Spinal cord (tissue), 9 donors: ENCODE measurements at regions not wholly inside any gene's neighbourhood (a gene's known extent, or its start where the extent isn't known, plus 50 kb on each side); places are given as distances from the start of the nearest gene placed in this dataset.
"Not testable (repeated sequence)": the region's sequence is repeated elsewhere in the genome, so short reads cannot be mapped to it uniquely, and the experiment has no call there.

ENCODE experiments used
- DNase-seq, 6 donors: peaks; one replicate each; pipeline versions ENCODE4 v3.0.0 to v3.0.0-alpha.2; 2013 to 2015; ENCODE audit warnings: low spot score in 6 of 6, low read depth in 4 of 6
- H3K27ac ChIP-seq: one replicate; pipeline ENCODE4 v1.5.1; 2013; ENCODE audit warnings: low read depth, low read length, control low read depth
- H3K27me3 ChIP-seq: one replicate; pipeline ENCODE4 v1.6.1; 2013; ENCODE audit warnings: low read length; ENCODE audit not compliant: control insufficient read depth, insufficient read depth
- H3K36me3 ChIP-seq: one replicate; pipeline ENCODE4 v1.6.1; 2013; ENCODE audit warnings: low read length; ENCODE audit not compliant: control insufficient read depth, insufficient read depth
- H3K4me1 ChIP-seq: one replicate; pipeline ENCODE4 v1.6.1; 2013; ENCODE audit warnings: low read length; ENCODE audit not compliant: control insufficient read depth, insufficient read depth
- H3K4me3 ChIP-seq: one replicate; pipeline ENCODE4 v1.5.1; 2013; ENCODE audit warnings: low read depth, low read length, control low read depth
- H3K9me3 ChIP-seq: one replicate; pipeline ENCODE4 v1.6.1; 2013; ENCODE audit warnings: low read length; ENCODE audit not compliant: control insufficient read depth, insufficient read depth
- WGBS: methylation state at CpG from one replicate; pipeline ENCODE4 v1.1.5; 2013; ENCODE audit warnings: missing lambda C conversion rate; ENCODE audit not compliant: insufficient coverage; 5-methylcytosine and 5-hydroxymethylcytosine counted together
- donor health status: healthy.

DNA sequence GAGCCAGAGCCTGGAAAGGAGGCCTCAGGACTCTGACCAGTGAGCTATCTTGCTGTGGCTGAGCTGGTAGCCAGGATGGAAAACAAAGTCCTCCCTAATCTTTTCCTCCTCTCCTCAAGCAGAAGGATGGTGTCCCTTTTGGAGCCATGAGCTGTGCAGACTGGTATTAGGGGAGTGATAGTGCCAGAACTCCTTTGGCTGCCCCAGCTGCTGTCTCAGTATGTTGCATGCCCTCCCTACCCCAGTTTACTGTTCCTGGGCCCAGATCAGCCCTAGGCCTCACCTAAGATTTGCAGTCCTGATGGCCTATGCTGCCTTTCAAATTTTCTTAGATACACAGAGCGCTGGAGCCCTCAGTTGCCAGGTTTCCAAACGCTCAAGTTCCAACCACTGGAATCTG, 150.3 kb upstream of the ALG10B start:
- H3K27me3 ChIP-seq, result no peaks in the 10 kb centered on the region
- WGBS, result 86% methylated on average over 2 of the region's 2 CpGs
- no peak overlapping the region for H3K4me3 ChIP-seq
- H3K9me3 ChIP-seq, result peaks cover 6% of the 10 kb centered on the region
- no peak overlapping the region for H3K27ac ChIP-seq
- H3K36me3 ChIP-seq, result no peaks in the 10 kb centered on the region
- H3K4me1 ChIP-seq, result no peaks in the 10 kb centered on the region
- no peak for DNase-seq

DNA sequence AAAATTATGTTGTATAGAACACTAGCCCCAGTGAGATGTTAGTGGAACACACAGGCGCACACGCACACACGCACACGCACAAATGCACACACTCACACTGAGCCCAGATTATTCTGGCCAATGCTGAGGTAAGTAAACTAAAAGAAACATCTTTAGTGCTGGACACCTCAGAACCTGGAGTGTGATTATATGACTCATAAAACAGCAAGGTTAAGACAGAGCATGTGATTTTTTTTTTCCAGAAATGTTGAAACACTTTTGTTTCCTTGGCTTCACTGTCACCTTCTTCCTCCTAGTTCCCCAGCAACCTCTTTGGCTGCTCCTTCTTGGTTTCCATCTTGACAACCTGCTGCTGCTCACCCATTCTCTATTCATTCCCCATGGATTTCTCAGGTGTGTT, 141.0 kb upstream of the ALG10B start:
- Histone ChIP-seq H3K36me3 (no peaks in the 10 kb centered on the region), H3K4me1 (no peaks in the 10 kb centered on the region), H3K9me3 (peaks cover 2% of the 10 kb centered on the region), H3K27me3 (no peaks in the 10 kb centered on the region), H3K27ac (no peak overlapping the region), H3K4me3 (no peak overlapping the region)
- DNase-seq, result no peak
- WGBS, result no CpG with 5 or more reads among the region's 4 CpGs

DNA sequence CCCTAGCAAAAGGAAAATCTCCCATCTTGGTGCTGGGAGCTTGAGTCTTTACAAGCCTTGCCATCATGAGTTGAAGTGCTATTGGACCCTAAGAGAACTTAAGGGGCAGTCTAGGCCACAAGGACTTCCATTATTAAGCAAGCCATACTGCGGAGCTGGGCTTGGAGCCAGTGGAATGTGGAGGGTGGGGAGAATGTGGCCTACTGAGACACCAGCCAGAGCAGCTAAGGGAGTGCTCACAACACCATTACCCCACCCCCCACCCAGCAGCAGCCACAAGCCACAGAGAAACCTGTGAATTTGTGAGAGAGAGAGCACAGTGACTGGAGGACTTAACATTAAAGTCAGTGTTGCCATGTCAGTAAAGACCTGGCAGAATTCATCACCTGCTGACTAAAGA, 133.0 kb upstream of the ALG10B start:
- not testable (repeated sequence) for DNase-seq, H3K27me3 ChIP-seq, H3K36me3 ChIP-seq, H3K4me1 ChIP-seq, H3K9me3 ChIP-seq, H3K27ac ChIP-seq, H3K4me3 ChIP-seq
- WGBS, result no CpG with 5 or more reads among the region's 1 CpG

DNA sequence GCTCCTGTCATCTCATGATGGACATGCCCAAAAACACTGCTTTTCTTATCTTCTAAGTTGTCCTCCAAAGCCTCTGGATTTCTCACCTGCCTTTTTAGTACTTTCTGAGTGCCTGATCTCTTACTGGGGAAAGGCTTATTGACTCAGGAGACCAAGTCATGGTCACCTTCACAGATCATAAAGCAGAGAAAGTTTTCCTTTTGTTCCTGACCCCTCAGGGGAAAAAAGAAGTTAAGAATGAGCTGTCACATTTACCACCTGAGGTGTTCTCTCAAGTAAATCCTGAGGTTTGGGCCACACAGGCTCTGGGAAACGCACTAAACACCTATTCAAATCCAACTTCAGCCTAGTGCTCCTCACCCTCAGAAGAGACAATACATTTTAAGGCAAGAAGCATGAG, 119.3 kb upstream of the ALG10B start:
- H3K27ac ChIP-seq, H3K27me3 ChIP-seq, H3K4me1 ChIP-seq, H3K36me3 ChIP-seq, H3K4me3 ChIP-seq, DNase-seq, H3K9me3 ChIP-seq: not testable (repeated sequence)
- no CpG with 5 or more reads among the region's 1 CpG for WGBS

DNA sequence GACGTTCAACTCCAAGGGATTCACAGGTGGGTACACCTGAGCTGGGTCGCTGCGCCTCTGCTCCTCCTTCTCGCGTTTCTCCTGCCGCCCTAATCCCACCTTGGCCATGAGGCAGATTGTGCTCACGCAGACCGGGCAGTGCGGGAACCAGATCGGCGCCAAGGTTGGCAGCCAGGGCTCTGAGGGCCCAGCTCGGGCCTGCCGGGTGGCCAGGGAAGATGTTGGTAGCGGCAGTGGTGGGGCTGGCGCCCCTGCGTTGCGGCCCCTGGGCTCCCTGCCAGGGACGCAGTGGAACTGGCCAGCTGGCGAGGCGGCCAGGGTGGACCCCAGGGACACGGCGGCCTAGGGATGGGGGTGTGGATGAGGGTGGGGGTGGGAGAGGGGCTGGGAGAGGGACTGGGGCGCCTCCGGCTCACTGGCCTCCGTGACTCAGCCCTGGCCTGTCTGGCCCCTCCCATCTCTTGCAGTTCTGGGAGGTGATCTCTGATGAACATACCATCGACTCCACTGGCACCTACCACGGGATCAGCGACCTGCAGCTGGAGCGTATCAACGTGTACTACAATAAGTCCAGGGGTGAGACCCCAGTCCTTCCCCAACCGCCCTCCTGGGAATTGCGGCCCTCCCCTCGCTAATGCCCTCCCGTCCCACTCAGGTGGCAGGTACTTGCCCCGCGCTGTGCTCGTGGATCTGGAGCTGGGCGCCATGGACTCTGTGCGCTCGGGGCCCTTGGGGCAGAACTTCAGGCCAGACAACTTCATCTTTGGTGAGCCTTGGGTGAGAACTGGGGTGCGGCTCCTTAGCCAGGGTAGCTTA, 114.9 kb upstream of the ALG10B start:
- DNase-seq, result no peak
- H3K9me3 ChIP-seq, result peaks cover 2% of the 10 kb centered on the region
- H3K27me3 ChIP-seq, result no peaks in the 10 kb centered on the region
- H3K4me3 ChIP-seq, result no peak overlapping the region
- H3K36me3 ChIP-seq, result no peaks in the 10 kb centered on the region
- no peak overlapping the region for H3K27ac ChIP-seq
- 90% methylated on average over 30 of the region's 41 CpGs for WGBS
- no peaks in the 10 kb centered on the region for H3K4me1 ChIP-seq

DNA sequence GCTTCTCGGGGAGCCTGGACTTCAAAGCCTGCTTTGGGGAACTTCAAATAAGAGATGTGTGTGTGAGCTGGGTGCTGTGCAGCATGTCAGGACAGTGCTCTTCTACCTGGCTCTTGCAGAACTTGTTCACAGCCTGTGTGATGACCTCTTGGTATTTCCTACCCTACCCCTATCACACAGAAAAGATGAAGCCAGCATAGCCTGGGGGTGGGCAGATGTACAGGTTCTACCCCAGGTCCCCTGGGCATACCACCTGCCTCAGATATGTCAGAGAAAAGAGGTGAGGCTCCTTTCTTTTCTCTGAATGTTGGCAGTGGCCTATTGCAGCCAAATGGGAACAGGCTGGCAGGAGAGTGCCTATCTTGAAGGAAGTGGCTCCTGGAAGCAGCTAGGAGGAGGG, 111.7 kb upstream of the ALG10B start:
- no CpG with 5 or more reads among the region's 1 CpG for WGBS
- Histone ChIP-seq H3K4me1 (no peaks in the 10 kb centered on the region), H3K9me3 (no peaks in the 10 kb centered on the region)

DNA sequence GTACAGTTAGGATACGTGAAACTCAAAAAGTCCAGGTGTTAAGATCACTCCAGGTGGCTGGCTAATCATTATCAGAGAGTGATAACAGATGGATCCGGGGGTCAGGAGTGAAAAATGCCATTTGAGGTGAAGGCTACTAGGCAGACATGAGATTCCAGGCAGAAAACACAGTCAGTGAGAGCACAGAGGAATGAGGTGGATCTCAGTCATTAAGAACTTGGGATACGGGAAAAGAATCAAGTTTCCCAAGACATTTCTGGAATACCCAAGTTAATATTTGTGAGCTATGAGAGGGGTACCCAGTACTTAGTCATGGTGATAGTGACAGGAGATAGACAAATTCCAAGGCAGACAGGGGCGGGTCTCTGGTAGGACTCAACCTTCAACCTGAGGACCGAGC, 94.6 kb upstream of the ALG10B start:
- 57% methylated on average over 5 of the region's 5 CpGs for WGBS
- H3K27ac ChIP-seq, result no peak overlapping the region

More for the DNA sequence above, 111.7 kb upstream of the ALG10B start:
- no peak for DNase-seq
- H3K27ac ChIP-seq, result no peak overlapping the region
- H3K27me3 ChIP-seq, result no peaks in the 10 kb centered on the region
- H3K36me3 ChIP-seq, result no peaks in the 10 kb centered on the region
- no peak overlapping the region for H3K4me3 ChIP-seq

DNA sequence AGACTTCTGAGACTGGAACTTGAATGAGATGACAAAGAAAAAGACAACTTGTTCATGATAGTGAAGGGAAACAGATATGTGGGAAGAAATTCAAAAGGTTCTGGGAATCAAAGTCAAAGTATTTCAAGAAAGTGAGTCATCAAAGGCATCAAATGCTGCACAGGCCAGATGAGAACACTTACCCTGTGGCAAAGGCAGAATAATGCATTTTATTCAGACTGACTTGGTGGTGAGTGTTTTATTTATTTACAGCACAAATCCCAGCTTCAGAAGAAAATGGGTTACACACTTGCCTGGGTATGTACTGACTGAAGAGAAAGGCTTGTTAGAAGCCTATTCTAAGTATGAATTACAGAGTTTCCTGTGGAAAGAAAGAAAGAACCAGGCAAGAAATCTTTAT, 78.2 kb upstream of the ALG10B start:
- not testable (repeated sequence) for H3K36me3 ChIP-seq, H3K27ac ChIP-seq, H3K27me3 ChIP-seq, H3K9me3 ChIP-seq, H3K4me1 ChIP-seq, H3K4me3 ChIP-seq, DNase-seq

More for the DNA sequence above, 94.6 kb upstream of the ALG10B start:
- no peak for DNase-seq
- Histone ChIP-seq H3K4me3 (no peak overlapping the region), H3K9me3 (peaks cover 2% of the 10 kb centered on the region), H3K27me3 (no peaks in the 10 kb centered on the region), H3K36me3 (no peaks in the 10 kb centered on the region), H3K4me1 (no peaks in the 10 kb centered on the region)

DNA sequence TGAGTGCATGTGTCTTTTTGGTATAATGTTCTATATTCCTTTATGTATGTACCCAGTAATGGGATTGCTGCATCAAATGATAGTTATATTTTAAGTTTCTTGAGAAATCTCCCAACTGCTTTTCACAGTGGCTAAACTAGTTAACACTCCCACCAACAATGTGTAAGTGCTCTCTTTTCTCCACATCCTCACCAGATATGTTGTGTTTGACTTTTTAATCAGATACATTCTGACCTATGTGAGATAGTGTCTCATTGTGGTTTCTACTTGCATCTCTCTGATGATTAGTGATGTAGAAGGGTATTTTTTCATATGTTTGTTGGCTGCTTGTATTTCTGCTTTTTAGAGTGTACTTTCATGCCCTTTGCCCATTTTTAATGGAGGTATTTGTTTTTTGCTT, 62.8 kb upstream of the ALG10B start:
- no peaks in the 10 kb centered on the region for H3K27me3 ChIP-seq
- no peaks in the 10 kb centered on the region for H3K4me1 ChIP-seq
- H3K36me3 ChIP-seq, result no peaks in the 10 kb centered on the region
- peaks cover 7% of the 10 kb centered on the region for H3K9me3 ChIP-seq
- H3K4me3 ChIP-seq, result no peak overlapping the region
- DNase-seq, result no peak
- H3K27ac ChIP-seq, result no peak overlapping the region

DNA sequence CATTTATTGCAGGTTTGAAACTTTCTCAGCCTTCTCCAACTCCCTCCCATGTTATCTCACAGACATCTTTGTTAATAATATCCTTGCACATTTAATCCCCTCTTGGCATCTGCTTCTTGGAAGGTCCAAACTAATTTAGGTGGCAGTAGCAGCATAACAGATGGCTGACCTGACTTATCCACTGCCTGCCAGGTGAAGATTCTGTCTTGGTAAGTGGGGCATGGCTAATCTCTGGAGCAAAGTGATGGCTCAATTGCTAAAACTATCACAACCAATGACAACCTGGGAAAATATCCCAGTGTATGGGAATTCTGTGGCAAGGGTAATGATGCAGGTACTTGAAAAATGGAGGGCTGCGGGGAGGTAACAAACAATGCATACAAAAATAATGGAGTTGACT, 58.2 kb upstream of the ALG10B start:
- Histone ChIP-seq H3K27ac (no peak overlapping the region), H3K27me3 (no peaks in the 10 kb centered on the region), H3K9me3 (peaks cover 4% of the 10 kb centered on the region), H3K36me3 (no peaks in the 10 kb centered on the region), H3K4me3 (no peak overlapping the region), H3K4me1 (no peaks in the 10 kb centered on the region)
- WGBS, result 88% methylated on average over 1 of the region's 1 CpG
- no peak for DNase-seq
